ENCODE measurements at regions not wholly inside any gene's neighbourhood (a gene's known extent, or its start where the extent isn't known, plus 50 kb on each side); places are given as distances from the start of the nearest gene placed in this dataset.

DNA sequence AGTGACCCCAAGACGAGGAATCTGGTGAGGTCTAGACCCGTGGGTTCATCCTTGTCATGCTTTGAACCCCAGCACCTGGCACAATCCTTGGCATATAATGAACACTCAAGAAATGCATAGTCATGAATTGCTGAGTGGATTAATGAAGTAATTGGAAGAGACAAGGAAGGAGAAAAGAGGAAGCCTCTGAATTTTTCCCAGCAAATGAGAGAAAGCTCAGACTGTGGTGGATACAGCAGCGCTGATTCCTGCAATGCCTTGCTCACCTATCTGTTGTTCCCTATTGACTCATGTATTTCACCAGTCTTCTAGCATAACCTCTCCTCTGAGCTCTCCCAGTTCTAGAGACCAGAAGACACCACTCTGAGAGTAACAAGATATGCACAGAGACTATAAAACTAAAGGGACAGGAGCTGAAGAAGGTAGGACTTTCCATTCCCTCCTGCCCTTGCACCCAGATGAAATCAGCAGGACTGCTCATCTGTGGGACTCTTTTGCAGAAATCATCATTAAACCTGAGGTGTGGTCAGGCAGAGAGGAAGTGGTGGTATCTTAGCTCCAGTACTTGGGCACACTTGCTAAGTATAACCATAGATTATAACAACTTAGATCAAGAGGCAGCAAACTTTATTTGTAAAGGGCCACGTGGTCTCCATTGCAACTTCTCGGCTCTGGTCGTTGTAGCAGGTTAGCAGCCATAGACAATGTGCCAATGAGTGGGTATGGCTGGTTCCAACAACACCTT, 102.8 kb downstream of the MAF start:
- DNase-seq: peak in 1 of 2 donors; percentile 12

GRCh38 chr16:79493911-79494310, 106.6 kb downstream of the MAF start:
- no peak for DNase-seq

DNA sequence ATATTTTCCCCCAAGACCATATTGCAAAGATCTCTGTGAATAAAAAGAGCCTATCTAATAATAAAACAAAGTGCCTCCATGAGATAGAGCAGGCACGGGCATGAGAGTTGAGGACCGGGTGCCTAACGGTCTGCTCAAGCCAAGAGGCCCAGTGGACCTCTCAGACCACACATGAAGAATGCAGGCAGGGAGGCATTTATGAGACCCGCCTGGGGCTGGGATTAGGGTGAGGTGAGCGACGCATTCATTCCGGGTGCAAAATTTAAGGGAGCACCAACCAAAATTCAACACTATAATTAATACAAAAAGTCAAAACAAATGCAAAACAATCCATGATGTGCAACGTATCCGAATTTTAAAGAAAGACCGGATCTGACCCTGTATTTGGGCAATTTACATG, 108.5 kb downstream of the MAF start:
- no peak for DNase-seq

DNA sequence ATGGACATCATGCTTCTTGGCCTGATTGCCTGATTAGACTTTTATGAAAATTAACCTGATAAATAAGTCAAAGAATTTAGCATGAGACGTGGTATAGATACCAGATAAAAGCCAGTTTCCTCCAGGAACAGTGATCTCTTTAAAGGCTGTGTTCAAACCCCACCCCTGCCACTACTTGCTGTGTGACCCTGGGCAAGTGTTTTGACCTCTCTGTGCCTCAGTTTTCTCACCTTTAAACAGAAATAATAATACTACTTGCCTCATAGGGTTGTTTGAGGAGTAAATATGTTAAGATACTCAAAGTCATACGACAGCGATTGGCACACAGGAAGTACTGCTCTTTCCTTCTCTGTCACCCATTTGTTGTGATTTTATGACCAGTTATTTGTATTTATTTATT, 115.5 kb downstream of the MAF start:
- DNase-seq: no peak

- DNase-seq: no peak
Measured at GRCh38 chr16:79484237-79484636, 116.3 kb downstream of the MAF start.

- DNase-seq: no peak
Measured at GRCh38 chr16:79483336-79483735, 117.2 kb downstream of the MAF start.

DNA sequence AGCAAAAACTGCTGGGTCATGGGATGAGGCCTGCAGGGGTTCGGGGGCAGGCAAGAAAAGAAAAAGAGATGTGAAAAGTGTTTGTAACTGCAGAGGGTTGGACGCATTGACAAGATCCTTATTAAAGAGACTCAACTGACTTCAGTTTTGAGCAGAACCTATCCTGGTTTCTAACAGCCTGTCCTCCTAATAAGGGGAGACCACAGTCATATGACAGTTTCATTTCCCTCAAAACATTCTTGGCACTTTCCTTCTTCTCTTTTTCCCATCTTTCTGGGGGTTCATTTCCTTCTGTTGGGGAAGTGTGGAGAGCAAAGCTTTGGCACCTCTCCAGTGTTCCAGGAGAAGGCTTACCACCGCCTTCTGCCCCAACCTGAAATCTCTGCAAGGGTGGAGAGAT, 118.5 kb downstream of the MAF start:
- no peak for DNase-seq

DNA sequence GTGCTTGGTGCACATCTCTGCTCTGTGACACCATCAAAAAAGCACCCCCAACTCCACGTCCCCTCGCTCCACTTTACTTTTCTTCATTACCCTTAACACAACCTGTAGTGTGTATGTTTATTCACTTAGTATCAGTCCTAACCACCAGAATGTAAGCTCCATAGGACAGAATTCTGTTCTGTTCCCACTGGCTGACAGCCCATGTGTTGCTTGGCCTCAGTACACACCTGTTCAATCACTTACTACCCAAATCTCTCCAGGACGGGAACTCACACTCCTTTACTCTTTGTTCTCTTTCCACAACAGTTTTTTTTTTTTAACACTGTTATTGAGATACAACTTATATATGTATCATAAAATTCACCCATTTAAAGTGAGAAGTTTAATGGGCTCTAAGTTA, 119.6 kb downstream of the MAF start:
- DNase-seq: no peak

GRCh38 chr16:79480056-79480455, 120.5 kb downstream of the MAF start:
- no peak for DNase-seq

- no peak for DNase-seq
Measured at GRCh38 chr16:79476580-79476979, 124.0 kb downstream of the MAF start.

DNA sequence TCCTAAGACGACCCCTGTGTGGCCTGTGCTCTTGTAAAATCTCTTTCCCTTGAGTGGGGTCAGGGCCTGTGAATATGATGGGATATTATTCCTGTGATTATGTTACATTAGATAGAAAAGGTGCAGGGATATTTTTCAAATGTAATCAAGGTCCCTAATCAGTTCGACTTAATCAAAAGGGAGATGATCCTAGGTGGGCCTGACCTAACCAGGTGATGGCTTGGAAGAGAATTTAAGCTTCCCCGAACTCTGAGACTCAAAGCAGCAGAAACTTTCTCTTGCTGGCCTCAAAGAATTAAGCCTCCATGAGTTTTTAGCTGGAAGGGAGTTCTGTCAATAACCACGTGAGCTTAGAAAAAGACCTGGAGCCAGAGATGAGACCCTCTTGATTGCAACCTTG, 124.7 kb downstream of the MAF start:
- DNase-seq: no peak

DNA sequence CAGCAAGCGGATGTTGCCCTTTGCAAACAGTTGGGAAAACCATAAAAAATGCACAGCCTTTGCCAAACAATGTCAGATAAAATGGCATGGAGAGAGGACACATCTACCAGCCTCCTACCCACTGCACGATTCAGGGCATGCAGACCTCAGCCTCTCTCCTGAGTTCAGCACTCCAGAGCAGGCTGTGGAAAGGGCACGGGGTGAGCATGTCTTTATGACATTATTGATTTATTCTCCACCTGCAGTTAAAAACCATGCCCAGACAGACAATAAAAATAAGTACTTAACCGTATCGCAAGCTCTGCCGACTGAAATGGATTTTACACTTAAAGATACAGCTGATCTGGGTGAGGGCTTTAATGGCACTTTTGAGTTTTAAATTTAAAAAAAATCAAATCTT, 127.1 kb downstream of the MAF start:
- no peak for DNase-seq

- no peak for DNase-seq
Measured at GRCh38 chr16:79472426-79472825, 128.1 kb downstream of the MAF start.

DNA sequence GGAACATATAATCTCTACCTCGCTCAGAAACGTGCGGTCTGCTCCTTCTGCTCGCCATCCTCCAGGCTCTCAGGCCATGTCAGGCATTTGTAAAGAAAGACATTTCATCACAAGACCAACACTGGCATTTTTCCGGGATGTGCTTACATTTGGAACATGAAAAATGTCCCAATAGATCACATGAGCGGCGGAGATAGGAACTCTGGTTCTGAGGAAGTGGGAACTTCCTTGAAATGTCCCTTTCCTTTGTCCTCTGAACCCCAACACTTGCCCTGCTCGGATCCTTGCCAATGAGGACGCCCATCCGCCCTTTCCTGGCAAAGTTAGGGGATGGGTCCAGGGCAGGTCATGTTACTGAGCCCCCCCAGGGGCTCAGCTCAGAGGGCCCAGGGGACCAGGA, 130.5 kb downstream of the MAF start:
- no peak for DNase-seq

GRCh38 chr16:79468631-79469030, 131.9 kb downstream of the MAF start:
- no peak for DNase-seq

DNA sequence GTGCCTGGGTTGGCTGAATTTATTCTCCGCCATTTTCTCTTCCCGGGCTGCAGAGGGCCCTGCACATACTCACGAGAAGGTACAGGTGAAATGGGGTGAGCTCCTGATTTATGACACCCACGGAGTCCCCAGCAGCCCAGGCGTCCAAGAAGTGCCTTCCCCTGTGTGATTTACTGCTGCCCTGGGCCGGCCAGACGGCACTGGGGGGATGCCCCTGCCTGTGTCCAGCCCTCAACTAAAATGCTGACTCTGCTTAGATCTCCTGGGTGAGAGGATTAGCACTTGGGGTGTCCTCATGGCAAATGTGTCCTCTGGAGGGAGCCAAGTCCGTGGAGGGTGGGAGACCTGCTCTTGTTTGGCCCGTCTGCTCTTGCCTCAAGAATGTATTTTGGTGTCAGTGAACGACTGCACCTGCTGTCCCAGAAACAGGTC, 132.4 kb downstream of the MAF start:
- DNase-seq: no peak

DNA sequence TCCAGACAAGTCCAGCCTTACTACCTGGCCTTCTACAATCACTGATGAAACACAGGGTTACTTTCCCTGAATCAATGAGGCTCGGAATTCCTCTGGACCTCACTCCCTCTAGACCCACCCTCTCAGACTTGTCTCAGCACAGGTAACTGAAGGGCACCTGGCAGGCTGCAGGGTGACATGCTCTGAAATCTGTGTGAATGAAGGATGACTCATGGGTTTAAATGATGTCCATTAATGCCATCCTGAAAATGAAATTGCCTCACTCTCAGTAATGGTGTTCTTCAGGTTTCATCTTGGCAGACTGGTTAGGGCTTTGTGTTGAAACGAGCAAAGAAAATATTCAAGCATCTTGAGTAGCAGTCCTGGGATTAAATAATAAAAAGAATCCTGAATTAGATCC, 134.4 kb downstream of the MAF start:
- DNase-seq: no peak

- DNase-seq: no peak
Measured at GRCh38 chr16:79463841-79464240, 136.7 kb downstream of the MAF start.

GRCh38 chr16:79456036-79456435, 144.5 kb downstream of the MAF start:
- no peak for DNase-seq

GRCh38 chr16:79452671-79453070, 147.9 kb downstream of the MAF start:
- no peak for DNase-seq

GRCh38 chr16:79451196-79451816, 149.2 kb downstream of the MAF start:
- DNase-seq: peak; percentile 6 to 8

- no peak for DNase-seq
Measured at GRCh38 chr16:79449900-79450299, 150.6 kb downstream of the MAF start.

DNA sequence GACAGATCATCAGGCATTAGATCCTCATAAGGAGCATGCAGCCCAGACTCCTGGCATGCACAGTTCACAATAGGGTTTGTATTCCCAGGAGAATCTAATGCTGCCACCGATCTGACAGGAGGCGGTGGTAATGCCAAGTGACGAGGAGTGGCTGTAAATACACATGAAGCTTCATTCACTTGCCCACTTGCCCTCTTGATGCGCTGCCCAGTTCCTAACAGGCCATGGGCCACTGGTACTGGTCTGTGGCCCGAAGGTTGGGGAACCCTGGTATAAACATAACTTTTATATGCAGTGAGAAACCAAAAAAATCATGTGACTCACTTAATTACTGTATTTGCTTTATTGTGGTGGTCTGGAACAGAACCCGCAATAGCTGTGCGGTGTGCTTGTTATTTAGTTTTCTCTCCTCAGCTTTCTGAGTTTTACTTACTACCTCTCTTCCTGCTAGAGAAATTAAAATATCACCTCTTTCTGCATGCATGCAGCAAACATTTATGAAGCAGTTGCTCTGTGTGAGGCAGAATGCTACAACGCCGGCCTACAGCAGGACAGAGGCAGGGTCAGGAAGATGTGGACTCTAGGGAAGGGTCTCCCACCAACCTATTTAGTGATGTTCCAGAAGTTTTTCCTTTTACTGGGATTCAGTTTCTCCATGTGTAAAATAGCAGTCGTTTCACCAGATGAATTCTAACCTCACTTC, 151.3 kb downstream of the MAF start:
- no peak for DNase-seq

DNA sequence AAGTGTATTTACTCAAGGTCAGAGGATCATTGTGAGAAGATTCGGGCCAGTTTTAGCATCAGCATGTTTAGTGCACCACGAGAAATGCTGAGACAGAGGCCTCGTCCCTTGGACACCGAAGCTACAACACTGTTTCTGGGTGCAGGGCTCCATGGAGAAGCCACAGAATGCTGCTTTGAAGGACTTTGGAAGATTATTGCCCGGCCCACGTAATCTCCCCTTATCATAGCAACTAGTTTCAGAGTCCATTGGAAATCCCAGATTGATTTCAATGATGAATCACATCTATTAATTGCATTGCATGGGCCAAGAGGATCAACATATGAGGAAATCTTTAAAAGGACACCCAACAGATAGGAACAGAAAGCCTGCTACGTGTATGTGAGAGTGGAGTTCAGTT, 156.0 kb downstream of the MAF start:
- DNase-seq: no peak

Measured in CD4-positive, alpha-beta T cell treated with Interleukin-1 beta for 1 hour (primary cell).